ENCODE measurements at regions not wholly inside any gene's neighbourhood (a gene's known extent, or its start where the extent isn't known, plus 50 kb on each side); places are given as distances from the start of the nearest gene placed in this dataset.

DNA sequence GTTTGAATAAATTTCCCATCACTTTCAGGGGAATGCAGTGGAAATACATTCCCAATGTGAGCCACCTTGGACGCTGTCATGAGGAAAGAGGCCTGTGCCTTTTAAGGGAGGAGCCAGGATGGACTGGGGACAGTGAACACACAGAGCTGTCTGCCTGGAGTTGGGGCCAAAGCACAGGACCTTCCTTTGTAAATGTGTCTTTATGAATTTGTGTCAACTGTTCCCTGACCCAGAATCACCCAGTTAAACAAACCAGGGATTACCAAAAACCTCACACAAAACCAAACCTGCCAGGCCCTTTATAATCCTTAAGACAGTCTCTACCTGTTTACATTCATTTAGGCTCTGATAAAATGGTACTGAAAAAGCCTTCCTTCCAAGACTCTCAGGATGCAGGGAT, 513.7 kb downstream of the MAFB start:
- TF ChIP-seq, protein P1, sequence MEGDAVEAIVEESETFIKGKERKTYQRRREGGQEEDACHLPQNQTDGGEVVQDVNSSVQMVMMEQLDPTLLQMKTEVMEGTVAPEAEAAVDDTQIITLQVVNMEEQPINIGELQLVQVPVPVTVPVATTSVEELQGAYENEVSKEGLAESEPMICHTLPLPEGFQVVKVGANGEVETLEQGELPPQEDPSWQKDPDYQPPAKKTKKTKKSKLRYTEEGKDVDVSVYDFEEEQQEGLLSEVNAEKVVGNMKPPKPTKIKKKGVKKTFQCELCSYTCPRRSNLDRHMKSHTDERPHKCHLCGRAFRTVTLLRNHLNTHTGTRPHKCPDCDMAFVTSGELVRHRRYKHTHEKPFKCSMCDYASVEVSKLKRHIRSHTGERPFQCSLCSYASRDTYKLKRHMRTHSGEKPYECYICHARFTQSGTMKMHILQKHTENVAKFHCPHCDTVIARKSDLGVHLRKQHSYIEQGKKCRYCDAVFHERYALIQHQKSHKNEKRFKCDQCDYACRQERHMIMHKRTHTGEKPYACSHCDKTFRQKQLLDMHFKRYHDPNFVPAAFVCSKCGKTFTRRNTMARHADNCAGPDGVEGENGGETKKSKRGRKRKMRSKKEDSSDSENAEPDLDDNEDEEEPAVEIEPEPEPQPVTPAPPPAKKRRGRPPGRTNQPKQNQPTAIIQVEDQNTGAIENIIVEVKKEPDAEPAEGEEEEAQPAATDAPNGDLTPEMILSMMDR (IDR thresholded peaks at IDR 0.05) = no peak
- no peak for TF ChIP-seq EP300 (IDR thresholded peaks at IDR 0.05)
- no peak for TF ChIP-seq POLR2A (IDR thresholded peaks at IDR 0.05)

Data from tibial nerve (tissue), 4 donors.